ENCODE measurements at regions not wholly inside any gene's neighbourhood (a gene's known extent, or its start where the extent isn't known, plus 50 kb on each side); places are given as distances from the start of the nearest gene placed in this dataset.

DNA sequence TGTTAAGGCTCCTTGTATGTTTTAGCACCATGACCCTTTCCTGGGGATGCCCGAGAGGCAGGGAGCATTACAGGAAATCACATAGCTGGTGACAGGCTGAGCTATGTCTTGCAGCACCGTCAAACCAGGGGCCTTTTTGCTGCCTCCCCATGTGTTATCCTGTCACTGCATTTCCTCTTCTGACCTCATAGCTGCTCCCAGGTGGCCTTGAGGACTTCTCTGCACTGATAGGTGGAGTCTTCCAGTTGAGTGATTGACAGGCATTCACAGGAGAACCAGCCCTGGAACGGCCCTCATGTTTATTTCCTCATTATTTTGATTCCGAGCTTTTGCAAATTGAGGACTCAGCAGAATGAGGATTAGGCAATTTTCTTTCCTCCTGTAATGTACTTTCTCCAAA is 349.6 kb downstream of the HAPSTR1 start:
- no peak overlapping the region for H3K4me3 ChIP-seq (ENCODE audit: low read depth, low read length)
- no peak for DNase-seq (ENCODE audit: low read depth)
- TF ChIP-seq, protein P1, sequence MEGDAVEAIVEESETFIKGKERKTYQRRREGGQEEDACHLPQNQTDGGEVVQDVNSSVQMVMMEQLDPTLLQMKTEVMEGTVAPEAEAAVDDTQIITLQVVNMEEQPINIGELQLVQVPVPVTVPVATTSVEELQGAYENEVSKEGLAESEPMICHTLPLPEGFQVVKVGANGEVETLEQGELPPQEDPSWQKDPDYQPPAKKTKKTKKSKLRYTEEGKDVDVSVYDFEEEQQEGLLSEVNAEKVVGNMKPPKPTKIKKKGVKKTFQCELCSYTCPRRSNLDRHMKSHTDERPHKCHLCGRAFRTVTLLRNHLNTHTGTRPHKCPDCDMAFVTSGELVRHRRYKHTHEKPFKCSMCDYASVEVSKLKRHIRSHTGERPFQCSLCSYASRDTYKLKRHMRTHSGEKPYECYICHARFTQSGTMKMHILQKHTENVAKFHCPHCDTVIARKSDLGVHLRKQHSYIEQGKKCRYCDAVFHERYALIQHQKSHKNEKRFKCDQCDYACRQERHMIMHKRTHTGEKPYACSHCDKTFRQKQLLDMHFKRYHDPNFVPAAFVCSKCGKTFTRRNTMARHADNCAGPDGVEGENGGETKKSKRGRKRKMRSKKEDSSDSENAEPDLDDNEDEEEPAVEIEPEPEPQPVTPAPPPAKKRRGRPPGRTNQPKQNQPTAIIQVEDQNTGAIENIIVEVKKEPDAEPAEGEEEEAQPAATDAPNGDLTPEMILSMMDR (IDR thresholded peaks at IDR 0.05; ENCODE audit: low read depth, low read length, missing control alignments), result no peak

DNA sequence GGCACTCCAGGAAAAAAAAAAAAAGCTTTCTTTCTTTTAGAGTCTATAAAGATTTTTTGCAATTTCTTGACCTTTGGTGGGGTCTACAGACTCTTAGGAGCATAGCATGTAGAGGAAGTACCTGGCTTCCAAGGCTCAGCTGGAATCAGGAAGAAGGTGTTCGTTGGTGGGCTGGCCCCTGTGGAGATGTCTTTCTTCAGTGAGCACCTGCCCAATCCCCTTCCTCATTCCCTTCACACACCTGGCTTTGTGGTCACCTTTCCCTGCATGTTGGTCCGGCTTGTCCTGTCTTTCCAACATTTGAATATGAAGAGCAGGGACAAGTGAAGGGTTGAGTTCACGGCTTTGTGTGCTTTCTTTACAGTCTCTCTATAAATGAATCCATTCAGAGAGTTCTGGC is 352.4 kb downstream of the HAPSTR1 start:
- TF ChIP-seq, protein P1 (IDR thresholded peaks at IDR 0.05; ENCODE audit: low read depth, low read length, missing control alignments), result no peak
- no peak overlapping the region for H3K4me3 ChIP-seq (ENCODE audit: low read depth, low read length)
- DNase-seq (ENCODE audit: low read depth), result no peak

DNA sequence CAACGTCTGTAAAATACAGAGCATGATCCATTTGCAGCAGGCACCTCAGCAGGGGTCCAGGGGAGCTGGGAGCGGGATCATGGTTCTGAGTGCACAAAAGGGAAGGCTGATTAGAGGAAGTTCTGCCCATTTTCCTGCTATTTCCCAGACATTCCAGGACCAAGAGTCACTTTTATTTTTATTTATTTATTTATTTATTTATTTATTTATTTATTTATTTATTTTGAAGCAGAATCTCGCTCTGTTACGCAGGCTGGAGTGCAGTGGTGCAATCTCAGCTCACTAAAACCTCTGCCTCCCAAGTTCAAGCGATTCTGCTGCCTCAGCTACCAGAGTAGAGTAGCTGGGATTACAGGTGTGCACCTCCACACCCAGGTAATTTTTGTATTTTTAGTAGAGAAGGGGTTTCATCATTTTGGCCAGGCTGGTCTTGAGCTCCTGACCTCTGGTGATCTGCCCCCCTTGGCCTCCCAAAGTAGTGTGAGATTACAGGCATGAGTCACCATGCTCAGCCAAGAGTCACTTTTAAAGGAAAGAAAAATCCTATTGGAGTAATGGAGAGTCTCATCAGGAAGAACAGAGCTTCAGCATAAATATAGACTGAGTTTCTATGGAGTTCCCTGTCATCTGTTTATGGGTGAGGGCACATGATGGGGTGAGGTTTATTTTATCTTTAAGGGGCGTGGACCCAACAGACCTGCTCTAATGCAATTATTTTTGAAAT is 355.2 kb downstream of the HAPSTR1 start:
- no peak for DNase-seq (ENCODE audit: low read depth)
- no peak overlapping the region for H3K4me3 ChIP-seq (ENCODE audit: low read depth, low read length)
- TF ChIP-seq, protein P1 (IDR thresholded peaks at IDR 0.05; ENCODE audit: low read depth, low read length, missing control alignments), result no peak

DNA sequence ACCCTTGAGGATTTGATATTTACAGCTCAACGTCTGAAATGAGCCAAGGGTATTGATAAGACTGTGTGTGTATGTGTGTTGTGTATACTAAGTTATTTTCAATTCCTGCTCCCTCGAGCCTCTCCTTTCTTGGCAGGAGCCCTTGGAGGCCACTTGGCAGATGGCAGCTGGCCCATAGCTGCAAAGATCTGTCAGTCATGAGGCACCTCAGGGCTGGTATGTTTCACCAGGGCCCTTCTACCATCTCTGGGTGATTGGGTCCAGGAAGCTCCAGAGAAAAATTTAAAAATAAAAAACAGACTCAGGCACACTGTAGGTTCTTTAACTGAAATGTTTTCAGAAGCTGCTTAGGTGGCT is 355.7 kb downstream of the HAPSTR1 start:
- H3K4me3 ChIP-seq (ENCODE audit: low read depth, low read length), result no peak overlapping the region
- DNase-seq (ENCODE audit: low read depth), result no peak
- TF ChIP-seq, protein P1 (IDR thresholded peaks at IDR 0.05; ENCODE audit: low read depth, low read length, missing control alignments), result no peak

DNA sequence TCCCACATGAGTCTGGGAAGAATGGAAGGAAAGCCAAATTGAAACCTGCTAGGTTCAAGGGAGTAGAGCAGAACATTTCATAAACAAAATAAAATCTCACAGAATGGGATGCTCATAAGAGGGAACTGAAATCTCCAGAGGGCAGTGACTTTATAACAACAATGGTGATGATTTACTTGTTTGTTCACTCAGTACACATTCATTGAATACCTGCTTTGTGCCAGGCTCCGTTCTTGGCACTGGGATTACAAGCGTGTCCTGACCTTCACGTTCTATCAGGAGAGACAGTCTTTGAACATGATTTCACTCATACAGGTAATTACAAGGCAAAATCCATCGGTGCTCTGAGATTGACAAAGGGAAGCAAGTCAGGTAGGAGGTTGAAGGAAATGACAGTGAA is 356.3 kb downstream of the HAPSTR1 start:
- no peak for DNase-seq (ENCODE audit: low read depth)
- H3K4me3 ChIP-seq (ENCODE audit: low read depth, low read length), result no peak overlapping the region
- TF ChIP-seq, protein P1 (IDR thresholded peaks at IDR 0.05; ENCODE audit: low read depth, low read length, missing control alignments), result no peak

DNA sequence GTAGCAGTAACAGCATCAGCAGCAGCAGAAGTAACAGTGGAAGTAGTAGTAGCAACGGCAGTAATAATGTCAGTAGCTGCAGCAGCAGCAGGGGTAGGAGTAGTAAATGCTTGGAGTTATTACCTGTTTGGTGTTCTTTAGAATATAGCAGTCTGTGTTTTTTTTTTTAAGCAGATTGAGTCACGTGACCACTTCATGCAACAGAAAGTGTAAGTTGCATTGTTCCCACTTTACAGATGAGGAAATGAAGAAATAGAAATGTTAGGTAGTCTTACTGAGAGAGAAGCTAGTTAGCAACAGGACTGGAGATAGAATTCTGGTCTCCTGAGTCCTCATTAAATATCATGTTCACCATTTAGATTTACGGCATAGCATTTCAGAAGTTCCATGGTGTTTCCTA is 358.2 kb downstream of the HAPSTR1 start:
- no peak overlapping the region for H3K4me3 ChIP-seq (ENCODE audit: low read depth, low read length)

More for the DNA sequence above, 358.2 kb downstream of the HAPSTR1 start:
- TF ChIP-seq, protein P1 (IDR thresholded peaks at IDR 0.05; ENCODE audit: low read depth, low read length, missing control alignments), result no peak
- no peak for DNase-seq (ENCODE audit: low read depth)

All from GM12864 (cell line).